Neural progenitor cell (in vitro differentiated cells): ENCODE measurements at regions not wholly inside any gene's neighbourhood (a gene's known extent, or its start where the extent isn't known, plus 50 kb on each side); places are given as distances from the start of the nearest gene placed in this dataset.

Experiments
- DNase-seq: peaks from one replicate; pipeline ENCODE4 v3.0.0-alpha.2; 2016; ENCODE audit warnings: low spot score
- H2AFZ ChIP-seq: fragments of 200-600 bp; sonication (generic); replicated peaks from 2 replicates; pipeline ENCODE4 v1.6.1; 2016; ENCODE audit warnings: antibody characterized with exemption
- H3F3A ChIP-seq: fragments of 200-600 bp; sonication (generic); 2 replicates; pipeline ENCODE4 v1.6.1; 2016; ENCODE audit warnings: antibody characterized with exemption, low read depth
- H3K27ac ChIP-seq: fragments of 200-600 bp; sonication (generic); 2 replicates; pipeline ENCODE4 v1.5.1; 2016; ENCODE audit warnings: mild to moderate bottlenecking
- H3K27me3 ChIP-seq: fragments of 200-600 bp; sonication (generic); 2 replicates; pipeline ENCODE4 v1.6.1; 2016; ENCODE audit warnings: mild to moderate bottlenecking, moderate library complexity
- H3K36me3 ChIP-seq: fragments of 200-600 bp; sonication (generic); 2 replicates; pipeline ENCODE4 v1.5.1; 2016
- H3K4me1 ChIP-seq: fragments of 200-600 bp; sonication (generic); 2 replicates; pipeline ENCODE4 v1.6.1; 2016; ENCODE audit warnings: mixed run types
- H3K4me2 ChIP-seq: fragments of 200-600 bp; sonication (generic); 2 replicates; pipeline ENCODE4 v1.6.1; 2016
- H3K4me3 ChIP-seq: fragments of 200-600 bp; sonication (generic); 2 replicates; pipeline ENCODE4 v1.5.1; 2016
- H3K79me2 ChIP-seq: fragments of 200-600 bp; sonication (generic); 2 replicates; pipeline ENCODE4 v1.6.1; 2016; ENCODE audit warnings: low read depth
- H3K9ac ChIP-seq: fragments of 200-600 bp; sonication (generic); 2 replicates; pipeline ENCODE4 v1.6.1; 2016
- H3K9me3 ChIP-seq: fragments of 200-600 bp; sonication (generic); 2 replicates; pipeline ENCODE4 v1.5.1; 2016; ENCODE audit warnings: low read depth
- H4K20me1 ChIP-seq: fragments of 200-600 bp; sonication (generic); 2 replicates; pipeline ENCODE4 v1.6.1; 2016; ENCODE audit warnings: low read depth
- H3K27ac Mint-ChIP-seq: 3 replicates; pipeline ENCODE4 v1.8.0; 2021; ENCODE audit warnings: mixed read lengths
- H3K27me3 Mint-ChIP-seq: 2 replicates; pipeline ENCODE4 v1.8.0; 2022; ENCODE audit warnings: low read depth, mild to moderate bottlenecking, inconsistent platforms, moderate library complexity, mixed read lengths; ENCODE audit not compliant: insufficient read depth
- H3K36me3 Mint-ChIP-seq: 3 replicates; pipeline ENCODE4 v1.8.0; 2021; ENCODE audit warnings: mixed read lengths
- H3K4me1 Mint-ChIP-seq: 3 replicates; pipeline ENCODE4 v1.8.0; 2021; ENCODE audit warnings: mixed read lengths
- H3K4me3 Mint-ChIP-seq: 3 replicates; pipeline ENCODE4 v1.8.0; 2021; ENCODE audit warnings: mild to moderate bottlenecking, moderate library complexity, mixed read lengths
- H3K9me3 Mint-ChIP-seq: 3 replicates; pipeline ENCODE4 v1.8.0; 2020; ENCODE audit warnings: mixed read lengths
- EZH2 ChIP-seq: fragments of 200-600 bp; sonication (generic); IDR thresholded peaks from 2 replicates; pipeline ENCODE4 v1.6.1; 2017; ENCODE audit warnings: antibody characterized with exemption, mild to moderate bottlenecking, moderate library complexity
- EZH2phosphoT487 ChIP-seq: fragments of 200-600 bp; sonication (generic); IDR thresholded peaks from 2 replicates; pipeline ENCODE4 v1.6.1; 2017; ENCODE audit warnings: antibody characterized with exemption
- TF ChIP-seq, protein P1 (sequence below): fragments of 200-600 bp; sonication (generic); IDR thresholded peaks from 2 replicates; pipeline ENCODE4 v1.5.1; 2017; ENCODE audit warnings: antibody characterized with exemption, mild to moderate bottlenecking

DNA sequence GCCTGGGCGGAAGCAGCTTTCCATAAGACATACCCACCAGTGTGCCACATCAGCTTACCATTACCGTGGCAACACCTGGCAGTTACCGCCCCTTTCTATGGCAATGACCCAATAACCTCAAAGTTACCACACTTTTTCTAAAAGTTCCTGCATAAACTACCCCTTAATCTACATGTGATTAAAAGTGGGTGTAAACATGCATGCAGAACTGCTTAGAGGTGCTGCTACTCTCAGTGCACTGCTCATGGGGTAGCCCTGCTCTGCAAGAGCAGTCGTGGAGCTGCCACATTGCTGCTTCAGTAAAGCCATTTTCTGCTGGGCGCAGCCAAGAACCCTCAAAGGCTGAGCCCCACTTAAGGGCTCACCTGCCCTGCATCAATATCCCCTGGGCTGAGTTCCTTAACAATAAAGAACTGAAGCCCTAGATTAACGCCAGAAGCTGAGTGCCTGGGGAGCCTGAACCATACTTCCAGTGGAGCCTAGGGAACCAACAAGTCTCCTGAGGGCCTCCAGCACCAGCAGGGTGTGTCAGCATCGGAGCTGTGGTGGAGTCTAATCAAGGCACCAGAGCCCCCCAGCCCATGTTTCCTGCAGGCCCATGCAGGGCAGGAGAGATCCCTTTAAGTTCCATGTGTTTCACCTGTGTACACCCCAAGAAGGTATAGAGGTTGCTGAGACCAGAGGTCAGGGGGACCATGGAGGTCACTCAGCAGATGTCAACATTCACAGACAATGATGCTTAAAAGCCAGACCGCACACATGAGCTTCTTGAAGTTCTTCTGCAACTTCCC lies 1198.1 kb downstream of the UQCRFS1 start:
- peaks cover 2% of the 10 kb centered on the region for H3K9me3 Mint-ChIP-seq
- Histone ChIP-seq H3K79me2 (no peaks in the 10 kb centered on the region), H3F3A (no peaks in the 10 kb centered on the region), H3K27me3 (no peaks in the 10 kb centered on the region), H4K20me1 (no peaks in the 10 kb centered on the region), H3K9ac (no peak overlapping the region), H3K9me3 (no peaks in the 10 kb centered on the region), H3K4me1 (no peaks in the 10 kb centered on the region), H3K4me2 (no peak overlapping the region), H3K4me3 (no peak overlapping the region), H2AFZ (no peak overlapping the region), H3K36me3 (no peaks in the 10 kb centered on the region), H3K27ac (no peak overlapping the region)
- peaks cover 5% of the 10 kb centered on the region for H3K27me3 Mint-ChIP-seq
- no peak overlapping the region for H3K27ac Mint-ChIP-seq
- no peak for DNase-seq
- H3K36me3 Mint-ChIP-seq = no peaks in the 10 kb centered on the region
- no peak overlapping the region for H3K4me3 Mint-ChIP-seq
- TF ChIP-seq, protein P1, sequence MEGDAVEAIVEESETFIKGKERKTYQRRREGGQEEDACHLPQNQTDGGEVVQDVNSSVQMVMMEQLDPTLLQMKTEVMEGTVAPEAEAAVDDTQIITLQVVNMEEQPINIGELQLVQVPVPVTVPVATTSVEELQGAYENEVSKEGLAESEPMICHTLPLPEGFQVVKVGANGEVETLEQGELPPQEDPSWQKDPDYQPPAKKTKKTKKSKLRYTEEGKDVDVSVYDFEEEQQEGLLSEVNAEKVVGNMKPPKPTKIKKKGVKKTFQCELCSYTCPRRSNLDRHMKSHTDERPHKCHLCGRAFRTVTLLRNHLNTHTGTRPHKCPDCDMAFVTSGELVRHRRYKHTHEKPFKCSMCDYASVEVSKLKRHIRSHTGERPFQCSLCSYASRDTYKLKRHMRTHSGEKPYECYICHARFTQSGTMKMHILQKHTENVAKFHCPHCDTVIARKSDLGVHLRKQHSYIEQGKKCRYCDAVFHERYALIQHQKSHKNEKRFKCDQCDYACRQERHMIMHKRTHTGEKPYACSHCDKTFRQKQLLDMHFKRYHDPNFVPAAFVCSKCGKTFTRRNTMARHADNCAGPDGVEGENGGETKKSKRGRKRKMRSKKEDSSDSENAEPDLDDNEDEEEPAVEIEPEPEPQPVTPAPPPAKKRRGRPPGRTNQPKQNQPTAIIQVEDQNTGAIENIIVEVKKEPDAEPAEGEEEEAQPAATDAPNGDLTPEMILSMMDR = no peak
- no peak for TF ChIP-seq EZH2
- H3K4me1 Mint-ChIP-seq = peaks cover 15% of the 10 kb centered on the region

DNA sequence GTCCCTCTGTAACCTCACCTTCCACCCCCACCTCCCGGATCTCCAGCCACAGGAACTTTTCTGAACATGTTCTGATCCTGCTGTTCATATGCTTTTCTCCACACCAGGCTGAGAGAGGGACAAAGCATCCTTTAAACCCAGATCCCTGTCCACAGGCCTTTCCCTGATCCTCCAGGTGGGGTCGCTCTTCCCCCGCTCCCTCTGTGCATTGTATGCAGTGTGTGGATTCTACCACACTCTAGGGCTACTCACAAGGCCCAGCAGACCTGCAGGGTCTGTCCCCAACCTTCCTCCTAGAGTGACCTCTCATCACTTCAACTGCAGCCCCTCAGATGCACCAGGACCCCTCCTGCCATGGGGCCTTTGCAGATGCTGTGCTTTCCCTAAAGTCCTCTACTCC lies 1200.6 kb downstream of the UQCRFS1 start:
- H3K36me3 ChIP-seq = no peaks in the 10 kb centered on the region
- no peaks in the 10 kb centered on the region for H3K4me1 ChIP-seq
- no peak for TF ChIP-seq EZH2phosphoT487
- TF ChIP-seq, protein P1 = peak; percentile 65
- H3K27ac ChIP-seq = no peak overlapping the region
- no peak overlapping the region for H3K4me2 ChIP-seq
- no peak overlapping the region for H3K9ac ChIP-seq
- no peaks in the 10 kb centered on the region for H3K79me2 ChIP-seq
- no peaks in the 10 kb centered on the region for H4K20me1 ChIP-seq
- Mint-ChIP-seq H3K4me3 (no peak overlapping the region), H3K4me1 (peaks cover 2% of the 10 kb centered on the region), H3K27me3 (peaks cover 7% of the 10 kb centered on the region), H3K27ac (no peak overlapping the region), H3K36me3 (no peaks in the 10 kb centered on the region), H3K9me3 (peaks cover 2% of the 10 kb centered on the region)
- H3K27me3 ChIP-seq = no peaks in the 10 kb centered on the region
- no peak overlapping the region for H2AFZ ChIP-seq
- H3K9me3 ChIP-seq = no peaks in the 10 kb centered on the region
- no peaks in the 10 kb centered on the region for H3F3A ChIP-seq
- peak; percentile 53 for DNase-seq
- no peak overlapping the region for H3K4me3 ChIP-seq

DNA sequence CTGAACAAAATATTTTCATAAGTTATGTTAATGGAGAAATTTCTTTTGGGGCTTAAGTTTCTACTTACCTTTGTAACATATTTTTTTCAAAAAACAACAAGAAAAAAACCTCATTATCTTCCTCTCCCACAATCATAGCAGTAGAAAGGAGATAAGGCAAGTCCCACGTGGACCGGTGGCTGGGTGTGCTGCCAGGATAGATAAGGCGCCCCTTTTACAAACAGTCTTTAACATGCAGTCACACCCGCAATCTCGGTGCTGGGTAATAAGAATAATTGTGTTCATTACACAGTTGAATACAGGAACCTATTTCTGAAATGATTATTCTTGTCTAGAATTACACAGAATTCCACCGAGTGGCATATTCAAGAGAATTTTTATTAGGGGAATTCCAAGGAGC lies 1202.3 kb downstream of the UQCRFS1 start:
- Histone ChIP-seq H3K27me3 (no peaks in the 10 kb centered on the region), H3K9me3 (no peaks in the 10 kb centered on the region), H3K27ac (no peak overlapping the region), H3K4me1 (no peaks in the 10 kb centered on the region), H4K20me1 (no peaks in the 10 kb centered on the region), H3K36me3 (no peaks in the 10 kb centered on the region), H3K4me2 (no peak overlapping the region), H3K9ac (no peak overlapping the region), H3F3A (no peaks in the 10 kb centered on the region), H2AFZ (no peak overlapping the region), H3K79me2 (no peaks in the 10 kb centered on the region), H3K4me3 (no peak overlapping the region)
- peaks cover 2% of the 10 kb centered on the region for H3K9me3 Mint-ChIP-seq
- no peak for TF ChIP-seq EZH2
- TF ChIP-seq, protein P1 = no peak
- no peak for TF ChIP-seq EZH2phosphoT487
- no peak for DNase-seq
- peaks cover 7% of the 10 kb centered on the region for H3K27me3 Mint-ChIP-seq
- no peak overlapping the region for H3K4me3 Mint-ChIP-seq
- peaks cover 2% of the 10 kb centered on the region for H3K4me1 Mint-ChIP-seq
- no peak overlapping the region for H3K27ac Mint-ChIP-seq
- H3K36me3 Mint-ChIP-seq = no peaks in the 10 kb centered on the region
